Astrocyte (in vitro differentiated cells and primary cell): ENCODE measurements at regions not wholly inside any gene's neighbourhood (a gene's known extent, or its start where the extent isn't known, plus 50 kb on each side); places are given as distances from the start of the nearest gene placed in this dataset.

ENCODE experiments used
- DNase-seq: peaks from one replicate; pipeline ENCODE4 v3.0.0-alpha.2; 2010; ENCODE audit warnings: low read depth
- FAIRE-seq: peaks from 2 replicates; lab custom pipeline; 2011; peaks lifted over from hg19 to GRCh38; lab: Jason Lieb, UNC
- H2AFZ ChIP-seq: 2 replicates; pipeline ENCODE4 v1.6.0; 2012; ENCODE audit warnings: low read depth, low read length, inconsistent platforms
- H3K27ac ChIP-seq: 2 replicates; pipeline ENCODE4 v1.5.1; 2011; ENCODE audit warnings: low read depth, low read length, inconsistent platforms
- H3K27me3 ChIP-seq: 2 replicates; pipeline ENCODE4 v1.6.0; 2011; ENCODE audit warnings: low read length, inconsistent platforms; ENCODE audit not compliant: insufficient read depth
- H3K36me3 ChIP-seq: 2 replicates; pipeline ENCODE4 v1.5.1; 2011; ENCODE audit warnings: low read length, inconsistent platforms; ENCODE audit not compliant: insufficient read depth
- H3K4me1 ChIP-seq: 2 replicates; pipeline ENCODE4 v1.5.1; 2011; ENCODE audit warnings: low read length, inconsistent platforms; ENCODE audit not compliant: insufficient read depth
- H3K4me2 ChIP-seq: 2 replicates; pipeline ENCODE4 v1.6.0; 2012; ENCODE audit warnings: low read length, inconsistent platforms
- H3K4me3 ChIP-seq: 2 replicates; pipeline ENCODE4 v1.5.1; 2011; ENCODE audit warnings: low read depth, mild to moderate bottlenecking, low read length, inconsistent platforms; ENCODE audit not compliant: insufficient read depth
- H3K79me2 ChIP-seq: 2 replicates; pipeline ENCODE4 v1.6.0; 2012; ENCODE audit warnings: mild to moderate bottlenecking, low read length, inconsistent platforms; ENCODE audit not compliant: insufficient read depth
- H3K9ac ChIP-seq: 2 replicates; pipeline ENCODE4 v1.6.0; 2012; ENCODE audit warnings: mild to moderate bottlenecking, low read length, inconsistent platforms
- H3K9me3 ChIP-seq: 2 replicates; pipeline ENCODE4 v1.5.1; 2012; ENCODE audit warnings: low read depth, mild to moderate bottlenecking, low read length, inconsistent platforms; ENCODE audit not compliant: insufficient read depth
- H4K20me1 ChIP-seq: 2 replicates; pipeline ENCODE4 v1.6.0; 2012; ENCODE audit warnings: low read length, inconsistent platforms; ENCODE audit not compliant: insufficient read depth
- H3K27ac Mint-ChIP-seq: one replicate; pipeline ENCODE4 v1.8.0; 2021; ENCODE audit warnings: mild to moderate bottlenecking, mixed read lengths; ENCODE audit not compliant: unreplicated experiment
- H3K27me3 Mint-ChIP-seq: one replicate; pipeline ENCODE4 v1.8.0; 2021; ENCODE audit warnings: low read depth, mixed read lengths; ENCODE audit not compliant: unreplicated experiment
- H3K36me3 Mint-ChIP-seq: one replicate; pipeline ENCODE4 v1.8.0; 2021; ENCODE audit warnings: low read depth, mixed read lengths; ENCODE audit not compliant: unreplicated experiment
- H3K4me1 Mint-ChIP-seq: one replicate; pipeline ENCODE4 v1.8.0; 2021; ENCODE audit warnings: low read depth, mixed read lengths; ENCODE audit not compliant: unreplicated experiment
- H3K4me3 Mint-ChIP-seq: one replicate; pipeline ENCODE4 v1.8.0; 2021; ENCODE audit warnings: mild to moderate bottlenecking, moderate library complexity, mixed read lengths; ENCODE audit not compliant: unreplicated experiment
- H3K9me3 Mint-ChIP-seq: one replicate; pipeline ENCODE4 v1.8.0; 2021; ENCODE audit warnings: mild to moderate bottlenecking, mixed read lengths; ENCODE audit not compliant: unreplicated experiment
- EZH2 ChIP-seq: IDR thresholded peaks from 2 replicates; pipeline ENCODE4 v1.6.1; 2012; ENCODE audit warnings: mild to moderate bottlenecking, low read length, inconsistent platforms; ENCODE audit not compliant: insufficient read depth
- TF ChIP-seq, protein P1 (sequence below): IDR thresholded peaks from 2 replicates; pipeline ENCODE4 v1.5.1; 2011; ENCODE audit warnings: low read depth, mild to moderate bottlenecking, inconsistent platforms, low read length, moderate library complexity; ENCODE audit not compliant: insufficient read depth

GRCh38 chr6:81820980-81821379, 68.5 kb upstream of the TENT5A start:
- Histone ChIP-seq H3K4me1 (no peaks in the 10 kb centered on the region), H3K79me2 (no peaks in the 10 kb centered on the region), H4K20me1 (no peaks in the 10 kb centered on the region), H3K4me3 (no peak overlapping the region), H3K27me3 (no peaks in the 10 kb centered on the region), H3K9ac (no peak overlapping the region), H3K9me3 (no peaks in the 10 kb centered on the region), H3K36me3 (no peaks in the 10 kb centered on the region), H3K4me2 (no peak overlapping the region), H3K27ac (no peak overlapping the region), H2AFZ (no peak overlapping the region)
- peak; percentile 35 for DNase-seq
- Mint-ChIP-seq H3K4me1 (peaks cover 3% of the 10 kb centered on the region), H3K36me3 (no peaks in the 10 kb centered on the region), H3K9me3 (peaks cover 1% of the 10 kb centered on the region), H3K27me3 (no peaks in the 10 kb centered on the region), H3K27ac (no peak overlapping the region), H3K4me3 (no peak overlapping the region)
- no peak for FAIRE-seq
- TF ChIP-seq, protein P1, sequence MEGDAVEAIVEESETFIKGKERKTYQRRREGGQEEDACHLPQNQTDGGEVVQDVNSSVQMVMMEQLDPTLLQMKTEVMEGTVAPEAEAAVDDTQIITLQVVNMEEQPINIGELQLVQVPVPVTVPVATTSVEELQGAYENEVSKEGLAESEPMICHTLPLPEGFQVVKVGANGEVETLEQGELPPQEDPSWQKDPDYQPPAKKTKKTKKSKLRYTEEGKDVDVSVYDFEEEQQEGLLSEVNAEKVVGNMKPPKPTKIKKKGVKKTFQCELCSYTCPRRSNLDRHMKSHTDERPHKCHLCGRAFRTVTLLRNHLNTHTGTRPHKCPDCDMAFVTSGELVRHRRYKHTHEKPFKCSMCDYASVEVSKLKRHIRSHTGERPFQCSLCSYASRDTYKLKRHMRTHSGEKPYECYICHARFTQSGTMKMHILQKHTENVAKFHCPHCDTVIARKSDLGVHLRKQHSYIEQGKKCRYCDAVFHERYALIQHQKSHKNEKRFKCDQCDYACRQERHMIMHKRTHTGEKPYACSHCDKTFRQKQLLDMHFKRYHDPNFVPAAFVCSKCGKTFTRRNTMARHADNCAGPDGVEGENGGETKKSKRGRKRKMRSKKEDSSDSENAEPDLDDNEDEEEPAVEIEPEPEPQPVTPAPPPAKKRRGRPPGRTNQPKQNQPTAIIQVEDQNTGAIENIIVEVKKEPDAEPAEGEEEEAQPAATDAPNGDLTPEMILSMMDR: no peak
- TF ChIP-seq EZH2: no peak

- no peak for DNase-seq
- H3K27ac ChIP-seq: no peak overlapping the region
- H3K4me3 ChIP-seq: no peak overlapping the region
- H3K4me3 Mint-ChIP-seq: no peak overlapping the region
- no peak overlapping the region for H3K27ac Mint-ChIP-seq
- no peaks in the 10 kb centered on the region for H3K27me3 ChIP-seq
- TF ChIP-seq, protein P1: no peak
- no peak for TF ChIP-seq EZH2
- peaks cover 3% of the 10 kb centered on the region for H3K4me1 Mint-ChIP-seq
- no peaks in the 10 kb centered on the region for H3K36me3 Mint-ChIP-seq
- no peaks in the 10 kb centered on the region for H3K9me3 ChIP-seq
- no peaks in the 10 kb centered on the region for H3K79me2 ChIP-seq
- H3K9ac ChIP-seq: no peak overlapping the region
- H2AFZ ChIP-seq: no peak overlapping the region
- H3K4me1 ChIP-seq: no peaks in the 10 kb centered on the region
- no peak for FAIRE-seq
- H4K20me1 ChIP-seq: no peaks in the 10 kb centered on the region
- peaks cover 1% of the 10 kb centered on the region for H3K9me3 Mint-ChIP-seq
- no peaks in the 10 kb centered on the region for H3K36me3 ChIP-seq
- no peaks in the 10 kb centered on the region for H3K27me3 Mint-ChIP-seq
- H3K4me2 ChIP-seq: no peak overlapping the region
Observed at GRCh38 chr6:81820422-81820821, 67.9 kb upstream of the TENT5A start.

GRCh38 chr6:81819767-81820166, 67.3 kb upstream of the TENT5A start:
- no peaks in the 10 kb centered on the region for H3K9me3 ChIP-seq
- no peak overlapping the region for H3K4me2 ChIP-seq
- no peak overlapping the region for H3K9ac ChIP-seq
- no peaks in the 10 kb centered on the region for H4K20me1 ChIP-seq
- no peaks in the 10 kb centered on the region for H3K4me1 ChIP-seq
- peaks cover 3% of the 10 kb centered on the region for H3K4me1 Mint-ChIP-seq
- H3K79me2 ChIP-seq: no peaks in the 10 kb centered on the region
- no peaks in the 10 kb centered on the region for H3K36me3 ChIP-seq
- FAIRE-seq (no peak), DNase-seq (no peak)
- no peaks in the 10 kb centered on the region for H3K27me3 Mint-ChIP-seq
- no peaks in the 10 kb centered on the region for H3K27me3 ChIP-seq
- no peaks in the 10 kb centered on the region for H3K36me3 Mint-ChIP-seq
- no peak overlapping the region for H3K27ac Mint-ChIP-seq
- TF ChIP-seq, protein P1: no peak
- no peak for TF ChIP-seq EZH2
- H2AFZ ChIP-seq: no peak overlapping the region
- no peak overlapping the region for H3K4me3 ChIP-seq
- H3K9me3 Mint-ChIP-seq: no peaks in the 10 kb centered on the region
- no peak overlapping the region for H3K4me3 Mint-ChIP-seq
- H3K27ac ChIP-seq: no peak overlapping the region
